Fibroblast of villous mesenchyme (primary cell): ENCODE measurements at regions not wholly inside any gene's neighbourhood (a gene's known extent, or its start where the extent isn't known, plus 50 kb on each side); places are given as distances from the start of the nearest gene placed in this dataset.

Source experiments
- DNase-seq: peaks from one replicate; pipeline ENCODE4 v3.0.0-alpha.2; 2010; ENCODE audit warnings: low read depth
- H3K4me3 ChIP-seq: 2 replicates; pipeline ENCODE4 v1.5.1; 2011; ENCODE audit warnings: low read depth, mild to moderate bottlenecking, low read length
- CTCF ChIP-seq: IDR thresholded peaks from 2 replicates; pipeline ENCODE4 v1.5.1; 2012; ENCODE audit warnings: low read depth, mild to moderate bottlenecking, low read length; ENCODE audit not compliant: insufficient read depth

- no peak overlapping the region for H3K4me3 ChIP-seq
- DNase-seq = no peak
- no peak for TF ChIP-seq CTCF
Observed at GRCh38 chr20:40916276-40916675, 112.3 kb upstream of the TOP1 start.

- no peak for DNase-seq
- no peak overlapping the region for H3K4me3 ChIP-seq
- no peak for TF ChIP-seq CTCF
Observed at GRCh38 chr20:40920291-40920690, 108.3 kb upstream of the TOP1 start.

- no peak for TF ChIP-seq CTCF
- DNase-seq = no peak
- no peak overlapping the region for H3K4me3 ChIP-seq
Observed at GRCh38 chr20:40922865-40923264, 105.8 kb upstream of the TOP1 start.

- DNase-seq = no peak
- H3K4me3 ChIP-seq = no peak overlapping the region
- TF ChIP-seq CTCF = no peak
Observed at GRCh38 chr20:40925829-40926510, 102.7 kb upstream of the TOP1 start.

DNA sequence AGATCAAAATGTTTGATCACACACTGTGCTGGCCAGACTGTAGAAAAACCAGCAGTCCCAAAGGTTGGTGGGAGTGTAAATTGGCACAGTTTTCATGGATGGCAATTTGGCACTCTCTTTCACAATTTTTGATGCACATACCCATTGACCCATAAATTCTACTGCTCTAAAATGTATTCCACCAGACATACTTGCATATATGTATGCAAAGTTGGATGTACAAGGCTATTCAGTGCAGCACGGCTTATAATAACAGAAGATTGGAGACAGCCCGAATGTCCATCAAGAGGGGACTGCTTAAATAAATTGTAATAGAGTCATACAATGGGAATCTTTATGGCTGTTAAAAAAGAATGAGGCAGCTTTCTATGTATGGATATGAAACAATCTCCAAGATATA lies 101.7 kb upstream of the TOP1 start:
- TF ChIP-seq CTCF = no peak
- no peak for DNase-seq
- no peak overlapping the region for H3K4me3 ChIP-seq

GRCh38 chr20:40930561-40930960 lies 98.1 kb upstream of the TOP1 start:
- TF ChIP-seq CTCF = no peak
- no peak for DNase-seq
- H3K4me3 ChIP-seq = no peak overlapping the region
